ENCODE measurements at regions not wholly inside any gene's neighbourhood (a gene's known extent, or its start where the extent isn't known, plus 50 kb on each side); places are given as distances from the start of the nearest gene placed in this dataset.

GRCh38 chr2:220885593-220885992 lies 686.5 kb downstream of the EPHA4 start:
- H3K4me1 Mint-ChIP-seq (ENCODE audit: insufficient read depth, unreplicated experiment) = peaks cover 9% of the 10 kb centered on the region
- ChIA-PET CTCF (interaction anchor here (0.7 kb wide), 1 partner anchor 111 kb away, joined by 6 read pairs; no protein-coding TSS in a partner anchor), POLR2A (no interaction called here)
- no peak overlapping the region for H3K27ac Mint-ChIP-seq (ENCODE audit: low read depth, unreplicated experiment)
- H3K27me3 Mint-ChIP-seq (ENCODE audit: insufficient read depth, unreplicated experiment) = no peaks in the 10 kb centered on the region
- H3K36me3 Mint-ChIP-seq (ENCODE audit: insufficient read depth, unreplicated experiment) = no peaks in the 10 kb centered on the region
- no peaks in the 10 kb centered on the region for H3K9me3 Mint-ChIP-seq (ENCODE audit: unreplicated experiment)
- no peak overlapping the region for H3K4me3 Mint-ChIP-seq (ENCODE audit: unreplicated experiment)
- TF ChIP-seq, protein P1, sequence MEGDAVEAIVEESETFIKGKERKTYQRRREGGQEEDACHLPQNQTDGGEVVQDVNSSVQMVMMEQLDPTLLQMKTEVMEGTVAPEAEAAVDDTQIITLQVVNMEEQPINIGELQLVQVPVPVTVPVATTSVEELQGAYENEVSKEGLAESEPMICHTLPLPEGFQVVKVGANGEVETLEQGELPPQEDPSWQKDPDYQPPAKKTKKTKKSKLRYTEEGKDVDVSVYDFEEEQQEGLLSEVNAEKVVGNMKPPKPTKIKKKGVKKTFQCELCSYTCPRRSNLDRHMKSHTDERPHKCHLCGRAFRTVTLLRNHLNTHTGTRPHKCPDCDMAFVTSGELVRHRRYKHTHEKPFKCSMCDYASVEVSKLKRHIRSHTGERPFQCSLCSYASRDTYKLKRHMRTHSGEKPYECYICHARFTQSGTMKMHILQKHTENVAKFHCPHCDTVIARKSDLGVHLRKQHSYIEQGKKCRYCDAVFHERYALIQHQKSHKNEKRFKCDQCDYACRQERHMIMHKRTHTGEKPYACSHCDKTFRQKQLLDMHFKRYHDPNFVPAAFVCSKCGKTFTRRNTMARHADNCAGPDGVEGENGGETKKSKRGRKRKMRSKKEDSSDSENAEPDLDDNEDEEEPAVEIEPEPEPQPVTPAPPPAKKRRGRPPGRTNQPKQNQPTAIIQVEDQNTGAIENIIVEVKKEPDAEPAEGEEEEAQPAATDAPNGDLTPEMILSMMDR (IDR thresholded peaks at IDR 0.05; ENCODE audit: unreplicated experiment) = no peak
- no TSS peak for BruUV-seq (replicated peaks)
- intact Hi-C loops (cut with micrococcal nuclease) = no loop called here
- no peak for DNase-seq (ENCODE audit: unreplicated experiment)

DNA sequence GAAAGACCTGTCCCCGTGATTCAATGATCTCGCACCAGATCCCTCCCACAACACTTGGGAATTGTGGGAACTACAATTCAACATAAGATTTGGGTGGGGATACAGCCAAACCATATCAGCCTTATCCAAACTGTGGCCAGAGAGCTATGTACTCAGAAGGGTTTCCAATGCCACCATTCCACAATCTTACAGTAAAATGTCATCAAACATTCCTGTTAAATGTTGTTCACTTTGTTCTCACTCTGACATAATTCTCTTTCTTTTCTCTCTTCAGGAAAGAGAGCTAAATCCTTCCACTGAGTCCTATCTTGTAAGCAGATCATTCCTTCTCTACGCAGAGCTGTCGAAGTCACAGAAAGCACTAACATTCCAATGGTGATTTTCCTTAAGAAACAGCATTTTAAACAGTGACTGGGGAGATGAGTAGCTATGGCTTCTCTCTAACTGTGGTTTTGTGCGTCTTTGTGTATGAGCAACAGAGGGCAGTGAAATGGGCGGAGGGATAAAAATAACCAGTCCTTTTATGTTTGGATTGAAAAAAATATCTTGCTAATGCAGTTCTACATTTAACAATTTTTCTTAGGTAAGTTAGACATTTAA lies 684.7 kb downstream of the EPHA4 start:
- POLR2A ChIA-PET = interaction anchor here (0.5 to 0.6 kb wide), 2 partner anchors 655 to 671 kb away, joined by 3 to 5 read pairs; no protein-coding TSS in a partner anchor
- Mint-ChIP-seq H3K4me3 (ENCODE audit: unreplicated experiment) (no peak overlapping the region), H3K27ac (ENCODE audit: low read depth, unreplicated experiment) (no peak overlapping the region), H3K4me1 (ENCODE audit: insufficient read depth, unreplicated experiment) (peaks cover 6% of the 10 kb centered on the region), H3K27me3 (ENCODE audit: insufficient read depth, unreplicated experiment) (no peaks in the 10 kb centered on the region), H3K9me3 (ENCODE audit: unreplicated experiment) (no peaks in the 10 kb centered on the region), H3K36me3 (ENCODE audit: insufficient read depth, unreplicated experiment) (no peaks in the 10 kb centered on the region)
- intact Hi-C loops (cut with micrococcal nuclease) = no loop called here
- no peak for DNase-seq (ENCODE audit: unreplicated experiment)
- TF ChIP-seq, protein P1 (IDR thresholded peaks at IDR 0.05; ENCODE audit: unreplicated experiment) = no peak
- CTCF ChIA-PET = interaction anchor here (0.7 kb wide), 1 partner anchor 238 kb away, joined by 3 read pairs; no protein-coding TSS in a partner anchor
- no TSS peak for BruUV-seq (replicated peaks)

DNA sequence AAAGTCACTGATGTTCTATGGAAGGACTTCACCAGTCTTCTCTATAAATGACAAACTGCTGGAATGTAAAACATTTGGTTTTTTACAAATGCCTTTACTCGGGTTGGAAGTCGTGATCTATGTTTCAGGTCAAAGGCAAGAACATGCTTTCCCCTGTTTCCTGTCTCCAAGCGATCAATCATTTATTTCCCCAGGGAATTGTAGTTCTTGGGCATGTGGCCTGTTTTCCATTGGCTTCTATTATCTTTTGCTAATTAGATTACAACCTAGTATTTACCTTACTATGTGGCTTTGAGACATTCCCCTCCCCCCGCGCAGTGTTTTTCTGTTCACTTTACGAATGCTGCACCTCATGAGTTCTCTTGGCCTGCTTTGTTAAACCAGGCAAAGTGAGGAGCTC lies 684.2 kb downstream of the EPHA4 start:
- H3K4me1 Mint-ChIP-seq (ENCODE audit: insufficient read depth, unreplicated experiment) = peaks cover 6% of the 10 kb centered on the region
- no TSS peak for BruUV-seq (replicated peaks)
- no peaks in the 10 kb centered on the region for H3K9me3 Mint-ChIP-seq (ENCODE audit: unreplicated experiment)
- ChIA-PET POLR2A (interaction anchor here (0.6 kb wide), 1 partner anchor 671 kb away, joined by 5 read pairs; no protein-coding TSS in a partner anchor), CTCF (no interaction called here)
- TF ChIP-seq, protein P1 (IDR thresholded peaks at IDR 0.05; ENCODE audit: unreplicated experiment) = no peak
- no peaks in the 10 kb centered on the region for H3K36me3 Mint-ChIP-seq (ENCODE audit: insufficient read depth, unreplicated experiment)
- no peak overlapping the region for H3K4me3 Mint-ChIP-seq (ENCODE audit: unreplicated experiment)
- DNase-seq (ENCODE audit: unreplicated experiment) = no peak
- intact Hi-C loops (cut with micrococcal nuclease) = no loop called here
- no peaks in the 10 kb centered on the region for H3K27me3 Mint-ChIP-seq (ENCODE audit: insufficient read depth, unreplicated experiment)
- no peak overlapping the region for H3K27ac Mint-ChIP-seq (ENCODE audit: low read depth, unreplicated experiment)

GRCh38 chr2:220890931-220891330 lies 681.2 kb downstream of the EPHA4 start:
- ChIA-PET CTCF (interaction anchor here (0.6 kb wide), 1 partner anchor 1361 kb away, joined by 3 read pairs; no protein-coding TSS in a partner anchor), POLR2A (interaction anchor here (1.0 kb wide), 1 partner anchor 9 kb away, joined by 3 read pairs; no protein-coding TSS in a partner anchor)
- DNase-seq (ENCODE audit: unreplicated experiment) = no peak
- Mint-ChIP-seq H3K36me3 (ENCODE audit: insufficient read depth, unreplicated experiment) (no peaks in the 10 kb centered on the region), H3K4me1 (ENCODE audit: insufficient read depth, unreplicated experiment) (peaks cover 6% of the 10 kb centered on the region), H3K4me3 (ENCODE audit: unreplicated experiment) (no peak overlapping the region), H3K27ac (ENCODE audit: low read depth, unreplicated experiment) (no peak overlapping the region), H3K27me3 (ENCODE audit: insufficient read depth, unreplicated experiment) (no peaks in the 10 kb centered on the region), H3K9me3 (ENCODE audit: unreplicated experiment) (no peaks in the 10 kb centered on the region)
- no TSS peak for BruUV-seq (replicated peaks)
- intact Hi-C loops (cut with micrococcal nuclease) = loop anchor here (10.0 kb wide), 1 partner anchor 684 kb away; the partner anchor contains the start of gene EPHA4
- TF ChIP-seq, protein P1 (IDR thresholded peaks at IDR 0.05; ENCODE audit: unreplicated experiment) = no peak
